GM12875 (cell line): ENCODE measurements at regions not wholly inside any gene's neighbourhood (a gene's known extent, or its start where the extent isn't known, plus 50 kb on each side); places are given as distances from the start of the nearest gene placed in this dataset.

Experiments used
- H3K4me3 ChIP-seq: one replicate; pipeline ENCODE4 v1.5.1; 2011; ENCODE audit warnings: low read depth, low read length, control low read depth
- CTCF ChIP-seq: IDR thresholded peaks from 2 replicates; pipeline ENCODE4 v1.5.1; 2011; ENCODE audit warnings: low read depth, mild to moderate bottlenecking, control low read depth, inconsistent platforms, low read length, moderate library complexity, borderline replicate concordance; ENCODE audit not compliant: insufficient read depth

GRCh38 chrX:131727778-131728177 is 183.9 kb downstream of the OR13H1 start:
- no peak for TF ChIP-seq CTCF

GRCh38 chrX:131728295-131729145 is 184.6 kb downstream of the OR13H1 start:
- peak; percentile 33; the same call in 1 of the 2 replicates for TF ChIP-seq CTCF
- H3K4me3 ChIP-seq: peak overlapping the region; percentile 59

More at GRCh38 chrX:131727778-131728177, 183.9 kb downstream of the OR13H1 start:
- peak overlapping the region; percentile 35 for H3K4me3 ChIP-seq

GRCh38 chrX:131729295-131729694 is 185.4 kb downstream of the OR13H1 start:
- peak; percentile 32; the same call in 1 of the 2 replicates for TF ChIP-seq CTCF
- H3K4me3 ChIP-seq: peak overlapping the region; percentile 59

GRCh38 chrX:131734621-131735020 is 190.7 kb downstream of the OR13H1 start:
- no peak for TF ChIP-seq CTCF
- H3K4me3 ChIP-seq: no peak overlapping the region

GRCh38 chrX:131735127-131735526 is 191.3 kb downstream of the OR13H1 start:
- no peak overlapping the region for H3K4me3 ChIP-seq
- no peak for TF ChIP-seq CTCF

GRCh38 chrX:131739823-131740222 is 195.9 kb downstream of the OR13H1 start:
- no peak overlapping the region for H3K4me3 ChIP-seq
- TF ChIP-seq CTCF: no peak

GRCh38 chrX:131741103-131741581 is 197.3 kb downstream of the OR13H1 start:
- 0 out of 2 replicates have a peak, but pooled peaks have one; percentile 25 for TF ChIP-seq CTCF
- H3K4me3 ChIP-seq: peak overlapping the region; percentile 58
